NCI-H1436 (cell line): ENCODE measurements at regions not wholly inside any gene's neighbourhood (a gene's known extent, or its start where the extent isn't known, plus 50 kb on each side); places are given as distances from the start of the nearest gene placed in this dataset.
"Not testable (repeated sequence)": the region's sequence is repeated elsewhere in the genome, so short reads cannot be mapped to it uniquely, and the experiment has no call there.

Source experiments
- DNase-seq: peaks from one replicate; lab custom pipeline; 2025; lab: John Stamatoyannopoulos, UW

GRCh38 chr2:126238251-126238650 lies 417.7 kb upstream of the GYPC start:
- DNase-seq: no peak

GRCh38 chr2:126239320-126239955 lies 416.5 kb upstream of the GYPC start:
- DNase-seq: no peak

- DNase-seq: no peak
These were observed 415.0 kb upstream of the GYPC start for GRCh38 chr2:126241001-126241400.

- no peak for DNase-seq
These were observed 414.5 kb upstream of the GYPC start for GRCh38 chr2:126241411-126241810.

GRCh38 chr2:126244937-126245336 lies 411.0 kb upstream of the GYPC start:
- DNase-seq: peak; percentile 4

GRCh38 chr2:126253669-126254068 lies 402.3 kb upstream of the GYPC start:
- DNase-seq: no peak

GRCh38 chr2:126264625-126265024 lies 391.3 kb upstream of the GYPC start:
- DNase-seq: no peak

GRCh38 chr2:126269911-126270310 lies 386.0 kb upstream of the GYPC start:
- no peak for DNase-seq

GRCh38 chr2:126270587-126270986 lies 385.4 kb upstream of the GYPC start:
- DNase-seq: no peak

- no peak for DNase-seq
These were observed 383.6 kb upstream of the GYPC start for GRCh38 chr2:126272401-126272800.

GRCh38 chr2:126275098-126275497 lies 380.9 kb upstream of the GYPC start:
- no peak for DNase-seq

GRCh38 chr2:126276268-126276667 lies 379.7 kb upstream of the GYPC start:
- not testable (repeated sequence) for DNase-seq

- no peak for DNase-seq
These were observed 367.6 kb upstream of the GYPC start for GRCh38 chr2:126288362-126288761.

- not testable (repeated sequence) for DNase-seq
These were observed 362.0 kb upstream of the GYPC start for GRCh38 chr2:126293962-126294361.

- no peak for DNase-seq
These were observed 356.4 kb upstream of the GYPC start for GRCh38 chr2:126299469-126299976.

- no peak for DNase-seq
These were observed 355.6 kb upstream of the GYPC start for GRCh38 chr2:126300348-126300747.

- no peak for DNase-seq
These were observed 353.9 kb upstream of the GYPC start for GRCh38 chr2:126302043-126302442.

GRCh38 chr2:126303113-126303512 lies 352.8 kb upstream of the GYPC start:
- no peak for DNase-seq

GRCh38 chr2:126304154-126304553 lies 351.8 kb upstream of the GYPC start:
- no peak for DNase-seq

GRCh38 chr2:126306539-126306938 lies 349.4 kb upstream of the GYPC start:
- no peak for DNase-seq

GRCh38 chr2:126307740-126308139 lies 348.2 kb upstream of the GYPC start:
- no peak for DNase-seq

- DNase-seq: no peak
These were observed 346.8 kb upstream of the GYPC start for GRCh38 chr2:126309185-126309584.

- DNase-seq: no peak
These were observed 343.4 kb upstream of the GYPC start for GRCh38 chr2:126312579-126312978.

GRCh38 chr2:126315828-126316227 lies 340.1 kb upstream of the GYPC start:
- no peak for DNase-seq
